ENCODE measurements at regions not wholly inside any gene's neighbourhood (a gene's known extent, or its start where the extent isn't known, plus 50 kb on each side); places are given as distances from the start of the nearest gene placed in this dataset.

DNA sequence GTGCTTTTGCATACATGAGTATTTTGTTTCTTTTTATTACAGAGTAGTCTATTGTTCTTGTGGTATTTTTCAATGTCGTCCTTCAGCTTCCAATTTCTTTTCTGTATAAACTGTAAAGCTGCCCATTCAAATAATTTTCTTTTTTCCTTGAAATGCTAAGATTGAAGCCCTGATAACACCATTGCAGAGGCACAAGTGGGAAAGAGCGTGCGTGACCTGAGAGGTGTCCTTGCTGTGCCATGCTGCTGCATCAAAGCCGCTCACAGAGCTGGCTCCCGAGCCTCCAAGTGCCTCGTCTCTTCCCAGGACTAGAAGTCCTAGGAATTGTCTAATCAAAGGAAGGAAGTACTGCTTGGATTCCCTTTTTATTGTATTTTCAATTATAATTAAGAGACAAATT is 101.9 kb upstream of the PFN2 start:
- ATAC-seq, result no peak
- intact Hi-C loops (cut with DNase I, micrococcal nuclease), result no loop called here
- DNase-seq, result no peak

DNA sequence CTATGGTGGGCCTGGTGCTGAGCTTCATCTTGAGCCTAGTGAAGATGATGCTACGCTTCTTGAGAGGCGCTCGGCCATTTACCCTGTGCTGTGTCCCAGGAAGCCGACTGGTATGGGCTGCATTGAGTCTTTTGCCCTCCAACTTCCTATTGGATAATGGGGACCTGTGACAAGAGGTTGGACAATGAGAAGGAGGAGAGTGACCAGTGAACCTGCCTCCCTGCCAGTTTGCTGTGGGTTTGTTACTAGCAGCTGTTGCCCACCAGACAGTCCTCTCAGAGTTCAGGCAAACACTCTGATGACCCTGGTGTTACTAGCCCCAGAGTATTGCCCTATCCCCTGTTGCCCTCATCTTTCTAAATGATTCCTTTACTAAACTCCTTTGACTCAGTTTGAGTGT is 99.6 kb upstream of the PFN2 start:
- ATAC-seq, result no peak
- intact Hi-C loops (cut with DNase I, micrococcal nuclease), result no loop called here
- DNase-seq, result no peak

- no peak for DNase-seq
- intact Hi-C loops (cut with DNase I, micrococcal nuclease), result no loop called here
- no peak for ATAC-seq
These were observed 98.9 kb upstream of the PFN2 start for GRCh38 chr3:150069633-150070032.

DNA sequence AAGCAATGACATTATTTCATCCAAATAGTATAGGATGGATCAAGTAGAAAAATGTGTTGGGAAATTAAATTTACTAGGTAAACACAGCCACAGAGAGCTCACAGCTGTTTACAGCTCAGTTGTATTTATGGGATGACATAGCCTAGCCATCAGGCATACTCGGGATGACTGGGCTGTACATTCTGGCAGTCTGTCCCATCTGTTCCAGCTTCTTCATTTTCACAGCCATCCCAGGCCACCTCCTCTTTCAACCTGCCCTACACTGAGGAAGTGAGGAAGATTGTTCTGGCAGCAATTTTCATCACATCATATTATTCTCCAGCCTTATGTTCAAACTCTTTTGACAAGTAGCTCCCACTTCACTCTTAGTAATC is 98.4 kb upstream of the PFN2 start:
- ATAC-seq (no peak), DNase-seq (no peak)

GRCh38 chr3:150068440-150069153 is 97.9 kb upstream of the PFN2 start:
- ATAC-seq, result no peak
- no peak for DNase-seq
- intact Hi-C loops (cut with DNase I, micrococcal nuclease), result no loop called here

More for the DNA sequence above, 98.4 kb upstream of the PFN2 start:
- intact Hi-C loops (cut with DNase I, micrococcal nuclease), result no loop called here

DNA sequence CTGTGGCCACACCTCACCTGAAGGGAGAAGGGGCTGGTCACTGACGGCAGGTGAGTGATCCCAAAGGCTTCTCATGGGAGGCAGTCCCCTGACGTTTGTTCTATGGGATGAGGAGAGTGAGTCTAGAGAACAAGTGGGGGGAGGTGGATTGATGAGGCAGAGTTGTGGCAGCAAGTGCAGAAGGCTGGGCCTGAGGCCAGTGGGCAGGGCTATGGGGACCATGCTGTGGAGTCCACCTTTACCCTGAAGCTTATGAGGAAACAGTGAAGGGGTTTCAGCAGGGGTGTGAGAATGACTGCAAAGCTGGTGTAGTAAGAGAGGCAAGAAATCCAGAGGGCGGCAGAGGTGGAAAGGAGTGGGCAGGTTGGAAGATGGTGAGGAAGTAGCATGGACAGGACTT is 96.9 kb upstream of the PFN2 start:
- no peak for ATAC-seq
- intact Hi-C loops (cut with DNase I, micrococcal nuclease), result no loop called here

DNA sequence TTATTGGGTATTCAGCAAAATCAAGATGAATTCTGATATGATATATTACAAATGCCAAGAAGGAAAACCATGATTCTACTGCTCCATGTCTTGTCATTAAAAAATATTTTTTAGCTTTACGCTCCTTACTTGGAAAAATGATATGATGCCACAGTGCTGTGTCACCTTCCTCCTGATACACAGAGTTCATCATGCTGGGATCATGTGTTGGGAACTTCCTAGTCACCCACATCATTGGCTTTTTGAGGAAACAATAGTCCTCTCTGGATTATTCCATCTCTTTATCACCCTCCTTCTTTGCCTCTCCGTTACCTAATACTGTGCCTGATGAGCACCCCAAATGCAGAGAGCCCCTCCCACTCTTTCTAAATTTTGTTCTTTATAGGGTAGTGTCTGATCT is 94.3 kb upstream of the PFN2 start:
- intact Hi-C loops (cut with DNase I, micrococcal nuclease), result no loop called here
- ATAC-seq, result no peak

More for the DNA sequence above, 96.9 kb upstream of the PFN2 start:
- no peak for DNase-seq

DNA sequence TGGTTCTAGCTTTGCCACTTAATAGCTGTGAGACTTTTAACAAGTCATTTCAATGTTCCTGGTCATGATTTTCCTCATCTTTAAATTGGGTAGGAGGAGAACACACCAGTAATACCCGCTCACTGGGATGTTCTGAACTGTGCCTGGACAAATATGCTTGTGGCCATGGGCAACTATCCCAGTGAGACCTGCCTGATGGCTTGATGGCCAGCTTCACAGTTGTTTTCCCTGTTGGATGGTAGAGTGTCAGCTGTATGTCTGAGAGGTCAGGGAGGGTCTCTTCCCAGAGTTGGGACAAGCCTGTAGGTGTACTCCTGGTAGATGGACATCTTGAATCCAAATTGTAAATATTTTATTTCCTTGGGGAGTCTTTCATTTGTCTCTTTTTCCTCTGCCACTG is 92.5 kb upstream of the PFN2 start:
- DNase-seq, result no peak
- no peak for ATAC-seq

More for the DNA sequence above, 94.3 kb upstream of the PFN2 start:
- DNase-seq, result no peak

DNA sequence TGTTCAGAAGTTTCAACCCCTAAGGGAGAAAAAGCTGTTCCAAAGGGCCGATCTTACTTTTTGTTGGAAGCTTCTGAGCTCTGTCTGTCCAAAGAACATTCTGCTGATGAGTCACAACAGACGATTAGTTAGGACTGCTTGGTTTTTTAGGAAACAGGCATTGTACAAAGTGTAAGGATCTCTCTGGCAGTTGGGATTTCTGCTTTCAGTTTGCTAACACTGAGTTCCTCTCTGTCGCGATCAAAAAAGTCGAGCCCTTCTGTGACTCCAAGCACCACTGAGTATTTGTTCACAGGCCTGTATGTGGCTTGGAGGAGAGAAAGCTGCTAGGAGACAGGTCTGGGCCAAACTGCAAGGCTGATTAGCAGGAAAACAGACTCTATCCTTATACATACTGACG is 91.8 kb upstream of the PFN2 start:
- DNase-seq, result no peak
- no peak for ATAC-seq

More for the DNA sequence above, 92.5 kb upstream of the PFN2 start:
- intact Hi-C loops (cut with DNase I, micrococcal nuclease), result no loop called here

DNA sequence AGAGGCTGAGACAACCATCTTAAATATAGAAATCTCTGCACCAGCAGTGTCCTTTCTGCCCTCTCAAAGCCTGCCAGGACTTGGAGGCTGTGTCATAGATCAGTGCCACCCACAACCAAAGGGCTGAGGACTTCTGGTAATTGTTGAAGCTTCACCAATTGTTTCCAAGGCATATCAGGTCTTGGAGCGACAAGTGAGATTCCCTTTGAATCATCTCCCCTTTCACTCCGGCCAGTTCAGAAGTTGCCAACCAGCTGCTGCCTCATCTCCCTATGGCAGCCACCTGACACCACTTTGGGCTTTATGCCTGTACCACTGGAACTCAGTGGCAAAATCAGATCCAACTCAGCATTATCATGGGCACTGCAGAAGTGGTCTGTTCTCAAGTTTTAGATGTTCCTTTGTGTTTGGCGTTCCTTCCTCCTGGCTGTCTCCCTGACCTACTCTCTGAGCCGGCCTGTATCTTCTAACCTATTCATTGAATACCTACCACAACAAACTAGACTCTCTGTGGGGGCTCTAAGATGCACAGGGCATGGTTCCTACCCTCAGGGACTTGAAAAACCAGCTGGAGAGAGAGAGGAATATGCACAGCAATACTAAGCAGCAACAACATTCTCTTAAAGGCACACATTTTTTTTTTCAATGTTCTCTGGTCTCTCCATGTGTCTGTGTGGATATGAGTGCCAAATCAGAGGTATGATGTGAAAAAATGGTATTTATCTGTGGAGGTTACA is 90.8 kb upstream of the PFN2 start:
- DNase-seq, result no peak
- no peak for ATAC-seq
- intact Hi-C loops (cut with DNase I, micrococcal nuclease), result no loop called here

More for the DNA sequence above, 91.8 kb upstream of the PFN2 start:
- intact Hi-C loops (cut with DNase I, micrococcal nuclease), result no loop called here

DNA sequence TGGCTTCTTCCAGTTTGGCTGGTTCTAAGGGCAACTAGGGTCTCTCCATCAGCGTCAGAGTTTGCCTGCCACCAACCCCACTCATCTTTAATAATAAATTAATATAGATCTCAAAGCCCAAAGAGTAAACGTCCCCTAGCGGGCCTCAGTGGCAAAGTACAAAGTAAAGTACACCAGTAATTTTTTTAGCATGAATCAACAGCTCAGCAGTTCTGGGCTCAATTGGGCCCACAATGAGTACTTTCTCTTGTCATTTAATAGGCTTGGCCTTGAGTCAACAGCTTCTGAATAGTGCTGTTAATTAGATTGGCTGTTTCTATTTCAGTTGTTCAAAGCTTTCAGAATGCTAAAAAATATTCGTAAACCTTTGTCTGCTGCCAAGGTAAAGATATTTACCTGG is 89.0 kb upstream of the PFN2 start:
- DNase-seq, result no peak
- no peak for ATAC-seq
- intact Hi-C loops (cut with DNase I, micrococcal nuclease), result no loop called here

DNA sequence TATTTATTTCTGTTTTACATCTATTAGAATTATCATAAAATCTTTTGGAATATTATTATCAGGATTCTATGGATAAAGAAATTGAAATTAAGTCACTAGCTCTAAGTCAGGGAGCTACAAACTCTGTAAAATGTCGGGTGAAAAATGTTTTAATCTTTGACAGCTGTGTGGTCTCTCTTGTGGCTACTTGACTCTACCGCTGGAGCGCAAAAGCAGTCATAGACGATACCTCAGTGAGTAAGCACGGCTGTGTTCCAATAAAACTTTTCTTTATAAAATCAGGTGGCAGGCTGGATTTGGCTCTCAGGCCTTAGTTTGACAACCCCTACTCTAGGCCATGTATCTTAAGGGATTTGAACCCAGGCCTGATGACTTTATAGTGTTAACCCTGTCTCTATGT is 88.5 kb upstream of the PFN2 start:
- intact Hi-C loops (cut with DNase I, micrococcal nuclease), result no loop called here
- ATAC-seq (no peak), DNase-seq (no peak)

GRCh38 chr3:150057227-150057626 is 86.5 kb upstream of the PFN2 start:
- DNase-seq (no peak), ATAC-seq (no peak)
- intact Hi-C loops (cut with DNase I, micrococcal nuclease), result no loop called here

DNA sequence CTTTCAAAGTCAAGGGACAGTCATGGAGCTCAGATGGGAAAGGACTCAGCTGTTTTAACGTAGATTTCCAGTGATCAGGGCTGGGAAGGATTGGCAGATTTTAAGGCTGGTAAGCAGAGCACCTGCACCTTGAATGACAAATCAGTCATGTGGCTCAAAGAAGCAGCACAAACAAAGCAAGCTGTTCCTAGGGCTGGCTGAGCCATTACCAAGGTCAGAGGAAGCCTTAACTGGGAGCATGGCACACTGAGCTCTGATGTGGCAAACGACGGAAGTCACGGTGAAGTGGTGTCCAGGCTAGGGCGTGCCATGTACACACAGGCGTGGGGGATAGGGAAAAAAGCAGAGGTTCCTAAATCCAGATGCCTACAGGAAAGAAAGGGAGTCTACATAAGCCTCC is 84.6 kb upstream of the PFN2 start:
- intact Hi-C loops (cut with DNase I, micrococcal nuclease), result no loop called here
- ATAC-seq (no peak), DNase-seq (no peak)

GRCh38 chr3:150054635-150055034 is 83.9 kb upstream of the PFN2 start:
- DNase-seq (no peak), ATAC-seq (no peak)
- intact Hi-C loops (cut with DNase I, micrococcal nuclease), result no loop called here

DNA sequence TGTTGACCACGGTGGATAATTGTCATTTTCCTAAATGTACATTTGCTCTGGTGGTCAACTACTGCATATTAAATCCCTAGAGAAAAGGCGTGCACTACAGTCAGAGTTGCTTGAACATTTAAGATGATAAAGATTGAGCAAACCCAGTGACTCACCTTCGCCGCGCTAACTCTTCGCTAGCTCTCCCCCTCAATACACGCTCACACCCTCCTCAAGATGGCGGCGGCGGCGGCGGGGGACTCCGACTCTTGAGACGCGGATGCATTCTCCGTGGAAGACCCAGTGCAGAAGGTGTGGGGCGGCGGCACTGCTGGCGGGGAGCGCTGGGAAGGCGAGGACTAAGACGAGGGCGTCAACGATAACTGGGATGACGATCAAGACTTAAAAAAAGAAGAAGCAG is 79.8 kb upstream of the PFN2 start:
- ATAC-seq, result no peak
- DNase-seq, result no peak
- intact Hi-C loops (cut with DNase I, micrococcal nuclease), result no loop called here

GRCh38 chr3:150049317-150049716 is 78.6 kb upstream of the PFN2 start:
- ATAC-seq, result no peak
- intact Hi-C loops (cut with DNase I, micrococcal nuclease), result no loop called here
- DNase-seq, result no peak

DNA sequence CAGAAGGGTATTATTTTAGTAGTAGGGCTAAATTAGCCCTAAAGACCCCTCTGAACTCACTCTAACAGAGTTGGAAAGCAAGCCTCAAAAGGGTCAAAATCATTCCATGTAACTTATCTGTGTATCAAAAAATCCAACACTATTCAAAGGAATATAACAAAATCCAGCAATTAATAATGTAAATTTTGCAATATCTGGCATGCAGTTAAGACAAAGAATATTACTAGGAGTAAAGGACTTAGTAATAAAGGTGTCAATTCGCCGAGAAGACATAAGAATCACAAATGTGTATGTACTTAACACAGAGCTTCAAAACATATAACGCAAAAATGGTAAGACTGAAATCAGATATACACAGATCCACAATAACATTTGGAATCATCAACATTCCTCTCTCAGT is 71.2 kb upstream of the PFN2 start:
- ATAC-seq (no peak), DNase-seq (no peak)
- intact Hi-C loops (cut with DNase I, micrococcal nuclease), result no loop called here

- no peak for DNase-seq
- ATAC-seq, result no peak
- intact Hi-C loops (cut with DNase I, micrococcal nuclease), result no loop called here
These were observed 69.4 kb upstream of the PFN2 start for GRCh38 chr3:150040097-150040496.

GRCh38 chr3:150038830-150039229 is 68.1 kb upstream of the PFN2 start:
- no peak for ATAC-seq
- DNase-seq, result no peak
- intact Hi-C loops (cut with DNase I, micrococcal nuclease), result no loop called here

GRCh38 chr3:150036780-150037179 is 66.1 kb upstream of the PFN2 start:
- intact Hi-C loops (cut with DNase I, micrococcal nuclease), result no loop called here
- ATAC-seq (no peak), DNase-seq (no peak)
